LNCaP clone FGC (cell line): ENCODE measurements at regions not wholly inside any gene's neighbourhood (a gene's known extent, or its start where the extent isn't known, plus 50 kb on each side); places are given as distances from the start of the nearest gene placed in this dataset.

Source experiments
- DNase-seq: peaks from one replicate; pipeline ENCODE4 v3.0.0-alpha.2; 2011; ENCODE audit warnings: low read depth
- H3K4me3 ChIP-seq: 2 replicates; pipeline ENCODE4 v1.5.1; 2011; ENCODE audit warnings: mild to moderate bottlenecking, low read depth, low read length, control low read depth
- CTCF ChIP-seq: IDR thresholded peaks from 2 replicates; pipeline ENCODE4 v1.5.1; 2012; ENCODE audit warnings: mild to moderate bottlenecking; ENCODE audit not compliant: control insufficient read depth, insufficient read depth; ENCODE audit errors: extremely low read depth

- no peak for DNase-seq
- no peak overlapping the region for H3K4me3 ChIP-seq
- TF ChIP-seq CTCF, result no peak
Measured at GRCh38 chr2:78427170-78427569, 598.3 kb upstream of the REG3G start.

GRCh38 chr2:78431241-78431640 is 594.3 kb upstream of the REG3G start:
- TF ChIP-seq CTCF, result peak; percentile 53
- H3K4me3 ChIP-seq, result no peak overlapping the region
- no peak for DNase-seq

- TF ChIP-seq CTCF, result no peak
Measured at GRCh38 chr2:78439122-78439521, 586.4 kb upstream of the REG3G start.

GRCh38 chr2:78455586-78455985 is 569.9 kb upstream of the REG3G start:
- no peak for DNase-seq
- no peak for TF ChIP-seq CTCF
- H3K4me3 ChIP-seq, result no peak overlapping the region

More at GRCh38 chr2:78439122-78439521, 586.4 kb upstream of the REG3G start:
- H3K4me3 ChIP-seq, result no peak overlapping the region
- DNase-seq, result no peak

GRCh38 chr2:78457269-78457668 is 568.2 kb upstream of the REG3G start:
- TF ChIP-seq CTCF, result no peak
- no peak overlapping the region for H3K4me3 ChIP-seq
- DNase-seq, result no peak

GRCh38 chr2:78465707-78466106 is 559.8 kb upstream of the REG3G start:
- 0 out of 2 replicates have a peak, but pooled peaks have one; percentile 18 for TF ChIP-seq CTCF
- H3K4me3 ChIP-seq, result no peak overlapping the region
- DNase-seq, result no peak

- no peak for TF ChIP-seq CTCF
- DNase-seq, result no peak
Measured at GRCh38 chr2:78476619-78477229, 548.8 kb upstream of the REG3G start.

More at GRCh38 chr2:78476619-78477229, 548.8 kb upstream of the REG3G start:
- no peak overlapping the region for H3K4me3 ChIP-seq
